GM23248 (cell line): ENCODE measurements at regions not wholly inside any gene's neighbourhood (a gene's known extent, or its start where the extent isn't known, plus 50 kb on each side); places are given as distances from the start of the nearest gene placed in this dataset.

Experiments used
- EZH2 ChIP-seq: fragments of 200-600 bp; sonication (generic); IDR thresholded peaks from 2 replicates; pipeline ENCODE4 v1.6.1; 2018; ENCODE audit warnings: antibody characterized with exemption, mild to moderate bottlenecking; ENCODE audit not compliant: insufficient read depth, poor library complexity, severe bottlenecking
- EZH2phosphoT487 ChIP-seq: fragments of 200-600 bp; sonication (generic); IDR thresholded peaks from 2 replicates; pipeline ENCODE4 v1.6.1; 2018; ENCODE audit warnings: antibody characterized with exemption, moderate library complexity, mild to moderate bottlenecking, low read depth; ENCODE audit not compliant: insufficient read depth

- no peak for TF ChIP-seq EZH2phosphoT487
- no peak for TF ChIP-seq EZH2
These were observed 238.0 kb upstream of the EOMES start for GRCh38 chr3:27960133-27960532.
